GM03348 (cell line): ENCODE measurements at regions not wholly inside any gene's neighbourhood (a gene's known extent, or its start where the extent isn't known, plus 50 kb on each side); places are given as distances from the start of the nearest gene placed in this dataset.
"Not testable (repeated sequence)": the region's sequence is repeated elsewhere in the genome, so short reads cannot be mapped to it uniquely, and the experiment has no call there.

Source experiments
- DNase-seq: peaks from one replicate; pipeline ENCODE4 v3.0.0; 2012; ENCODE audit warnings: low spot score

DNA sequence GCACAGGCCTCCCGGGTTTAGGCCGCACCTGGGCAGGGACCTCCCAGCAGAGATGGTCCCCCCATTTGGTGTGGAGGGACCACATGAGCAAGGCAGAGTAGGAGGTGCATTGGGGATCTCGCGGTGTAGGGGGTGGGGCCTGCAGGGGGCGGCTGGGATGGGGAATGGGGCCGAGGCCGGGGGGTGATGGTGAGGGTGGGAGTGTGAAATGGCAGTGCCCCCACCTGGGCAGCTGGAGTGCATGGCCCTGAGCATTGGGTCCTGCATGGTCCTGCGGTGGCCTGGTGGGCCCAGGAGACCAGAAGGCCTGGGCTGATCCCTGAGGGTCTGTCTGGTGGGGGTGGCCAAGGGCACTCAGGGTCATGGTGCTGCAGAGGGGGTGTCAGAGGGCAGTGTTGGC lies 111.8 kb downstream of the KIF26A start:
- DNase-seq: no peak

- DNase-seq: no peak
These were observed 114.1 kb downstream of the KIF26A start for GRCh38 chr14:104252256-104253215.

DNA sequence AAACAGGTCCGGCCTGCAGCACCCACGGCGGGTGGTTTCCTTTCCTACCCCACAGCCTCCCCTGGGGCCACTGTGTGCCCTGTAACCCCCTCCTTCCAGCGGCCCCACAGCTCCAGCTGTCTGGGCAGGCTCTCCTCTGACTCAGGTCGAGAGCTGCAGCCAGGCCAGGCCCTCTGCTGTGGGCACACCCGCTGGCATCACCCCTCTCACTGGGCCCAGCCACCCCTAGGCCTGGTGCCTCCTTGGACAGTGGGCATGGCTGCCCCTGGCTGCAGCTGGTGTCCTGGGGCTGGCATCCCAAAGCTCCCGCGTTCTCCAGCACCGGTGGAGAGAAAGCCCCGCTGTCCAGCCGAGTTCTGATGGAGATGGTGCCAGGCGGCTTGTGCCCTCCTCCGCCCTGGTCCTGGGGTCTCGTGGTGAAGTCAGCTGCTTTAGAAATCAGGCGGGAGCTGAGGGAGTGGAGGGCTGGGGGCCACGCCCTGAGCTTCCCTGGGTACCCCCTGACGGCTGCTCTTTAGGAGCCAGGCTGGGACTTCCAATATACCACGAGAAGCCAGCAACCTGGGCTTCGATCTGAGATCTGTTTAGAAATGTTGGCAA lies 114.9 kb downstream of the KIF26A start:
- DNase-seq: no peak

DNA sequence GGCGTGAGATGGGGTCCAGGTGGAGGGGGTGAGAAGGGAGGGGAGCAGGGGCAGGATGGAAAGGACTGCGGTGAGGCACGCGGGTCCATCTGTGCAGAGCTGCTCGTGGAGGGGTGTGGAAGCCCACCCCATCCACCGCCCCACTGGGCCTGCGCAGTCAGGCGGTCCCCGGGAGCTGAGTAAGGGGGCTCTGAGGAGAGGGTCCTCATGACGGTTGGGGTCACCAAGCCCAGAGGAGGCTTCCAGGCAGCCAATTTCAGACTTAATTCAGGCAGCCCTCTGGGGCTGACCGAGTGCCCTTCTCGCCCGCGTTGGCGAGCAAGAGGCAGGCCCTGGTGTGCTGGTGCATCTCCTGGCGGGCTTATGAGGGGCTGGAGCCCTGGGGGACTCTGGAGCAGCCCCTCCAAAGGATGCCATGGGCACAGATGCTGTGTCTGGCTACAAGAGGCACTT lies 115.5 kb downstream of the KIF26A start:
- no peak for DNase-seq

DNA sequence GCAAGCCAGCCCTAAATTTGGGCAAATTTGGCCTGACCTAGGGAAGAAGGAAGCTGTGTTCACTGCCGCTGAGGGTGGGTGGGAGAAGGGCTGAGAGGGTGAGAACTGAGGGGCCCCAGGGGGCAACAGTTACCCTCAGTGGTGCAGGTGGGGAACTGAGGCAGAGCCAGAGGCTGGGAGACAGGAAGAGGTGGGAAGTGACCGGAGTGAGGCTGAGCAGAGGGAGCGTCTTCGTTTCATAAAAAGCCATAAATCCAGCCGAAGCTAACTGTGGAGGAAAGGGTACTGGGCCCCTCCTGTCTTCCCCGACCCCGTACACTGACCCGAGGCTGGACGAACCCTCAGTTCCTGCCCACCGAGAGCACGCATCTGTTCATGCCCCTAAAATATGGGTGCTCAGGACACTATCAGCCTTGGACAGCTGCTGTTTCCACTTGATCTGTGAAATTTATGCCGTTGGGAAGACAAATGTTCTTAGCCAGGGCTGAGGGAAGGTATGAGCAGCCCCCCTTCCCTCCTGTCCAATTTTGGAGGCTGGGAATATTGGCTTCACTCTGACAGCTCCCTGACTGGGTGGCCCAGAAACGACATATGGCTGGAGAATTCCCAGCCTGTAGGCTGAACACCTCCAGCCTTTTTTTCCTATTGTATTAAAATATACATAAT lies 116.5 kb downstream of the KIF26A start:
- no peak for DNase-seq

DNA sequence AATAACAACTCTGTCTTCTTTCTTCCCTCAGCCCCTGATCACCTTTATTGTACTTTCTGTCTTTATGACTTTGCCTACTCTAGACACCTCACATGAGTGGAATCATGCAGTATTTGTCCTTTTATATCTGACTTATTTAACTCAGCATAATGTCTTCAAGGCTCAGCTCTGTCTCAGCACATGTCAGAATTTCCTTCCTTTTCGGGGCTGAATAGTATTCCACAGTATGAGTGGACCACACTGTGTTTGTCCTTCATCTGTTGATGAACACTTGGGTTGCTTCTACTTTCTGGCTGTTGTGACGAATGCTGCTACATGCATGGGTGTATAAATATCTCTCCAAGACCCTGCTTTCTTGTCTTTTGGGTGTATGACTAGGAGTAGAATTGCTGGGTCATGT lies 117.6 kb downstream of the KIF26A start:
- DNase-seq: no peak

DNA sequence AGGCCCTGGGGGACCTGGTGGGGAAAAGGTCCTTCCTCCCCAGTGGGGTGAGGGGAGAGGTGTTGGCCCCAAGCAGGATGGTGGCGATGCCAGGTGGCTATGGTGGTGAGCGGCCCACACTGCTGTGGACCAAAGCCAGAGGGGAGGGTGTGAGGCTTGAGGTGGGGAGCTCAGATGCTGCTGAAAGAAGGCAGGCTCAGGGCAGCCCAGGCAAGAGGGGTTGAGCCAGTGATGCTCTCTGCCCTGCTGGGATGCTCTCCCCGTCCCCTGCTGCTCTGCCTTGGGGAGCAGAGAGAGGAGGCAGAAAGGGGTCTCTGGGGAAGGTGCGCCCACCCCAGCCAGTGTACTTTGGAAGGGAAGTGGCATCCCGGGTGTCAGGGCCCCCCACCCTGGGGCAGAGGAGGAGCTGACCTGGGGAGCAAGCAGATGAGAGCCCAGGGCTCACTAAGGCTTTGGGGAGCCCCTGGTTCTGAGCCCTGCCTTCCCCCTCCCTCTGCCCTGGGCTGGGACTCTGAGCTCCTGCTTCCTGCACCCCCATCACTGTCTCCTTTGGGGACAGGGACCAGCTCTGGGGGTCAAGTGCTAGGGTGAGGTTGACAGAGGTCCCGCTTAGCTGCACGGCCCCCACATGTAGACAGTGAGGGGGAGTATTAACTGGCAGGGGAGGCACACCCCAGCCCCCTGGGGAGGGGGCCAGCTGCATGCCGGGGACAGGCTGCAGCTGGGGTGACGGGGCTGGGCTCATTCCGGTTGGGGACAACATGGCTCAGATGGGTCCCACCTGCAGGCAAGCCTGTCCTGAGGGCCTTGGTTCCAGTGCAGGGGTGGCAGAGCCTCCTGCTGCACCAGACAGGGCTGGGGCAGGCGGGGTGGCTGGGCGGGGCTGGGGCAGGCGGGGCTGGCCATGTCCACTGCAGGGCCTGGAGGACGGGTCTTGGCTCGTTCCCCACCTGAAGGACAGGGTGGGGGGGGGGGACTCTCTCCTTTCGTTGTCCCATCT lies 124.4 kb downstream of the KIF26A start:
- no peak for DNase-seq

DNA sequence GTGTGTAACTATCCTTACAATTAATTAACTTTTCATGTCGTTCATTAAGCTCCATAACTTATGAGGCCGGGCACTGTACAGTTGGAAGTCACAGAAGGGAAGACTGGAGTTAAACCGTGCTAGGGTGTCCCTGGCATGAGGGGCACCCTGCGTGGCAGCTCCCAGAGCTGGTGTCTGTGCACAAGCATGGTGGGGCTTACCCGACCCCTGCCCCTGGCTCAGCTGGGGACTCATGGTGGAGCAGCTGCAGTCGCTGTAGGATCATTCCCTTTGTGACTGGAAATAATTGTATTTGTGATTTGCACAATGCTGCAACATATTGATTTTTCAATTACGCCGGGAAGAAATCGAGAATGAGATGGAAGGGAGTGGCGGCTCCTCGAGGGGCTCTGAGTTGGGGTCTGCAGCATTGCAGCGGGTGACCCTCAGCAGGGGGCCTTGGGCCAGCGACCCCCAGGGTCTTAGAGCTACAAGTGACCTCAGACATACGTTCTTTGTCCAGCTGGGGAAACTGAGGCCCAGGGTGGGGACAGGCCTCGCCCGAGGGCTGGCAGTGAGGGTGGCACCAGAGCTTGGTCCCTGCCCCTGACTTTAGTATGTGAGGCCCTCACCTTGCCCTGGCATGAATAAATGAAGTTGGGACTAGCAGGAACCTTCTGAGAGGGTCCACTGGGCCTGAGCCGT lies 125.4 kb downstream of the KIF26A start:
- DNase-seq: no peak

GRCh38 chr14:104264495-104265265 lies 126.3 kb downstream of the KIF26A start:
- no peak for DNase-seq

DNA sequence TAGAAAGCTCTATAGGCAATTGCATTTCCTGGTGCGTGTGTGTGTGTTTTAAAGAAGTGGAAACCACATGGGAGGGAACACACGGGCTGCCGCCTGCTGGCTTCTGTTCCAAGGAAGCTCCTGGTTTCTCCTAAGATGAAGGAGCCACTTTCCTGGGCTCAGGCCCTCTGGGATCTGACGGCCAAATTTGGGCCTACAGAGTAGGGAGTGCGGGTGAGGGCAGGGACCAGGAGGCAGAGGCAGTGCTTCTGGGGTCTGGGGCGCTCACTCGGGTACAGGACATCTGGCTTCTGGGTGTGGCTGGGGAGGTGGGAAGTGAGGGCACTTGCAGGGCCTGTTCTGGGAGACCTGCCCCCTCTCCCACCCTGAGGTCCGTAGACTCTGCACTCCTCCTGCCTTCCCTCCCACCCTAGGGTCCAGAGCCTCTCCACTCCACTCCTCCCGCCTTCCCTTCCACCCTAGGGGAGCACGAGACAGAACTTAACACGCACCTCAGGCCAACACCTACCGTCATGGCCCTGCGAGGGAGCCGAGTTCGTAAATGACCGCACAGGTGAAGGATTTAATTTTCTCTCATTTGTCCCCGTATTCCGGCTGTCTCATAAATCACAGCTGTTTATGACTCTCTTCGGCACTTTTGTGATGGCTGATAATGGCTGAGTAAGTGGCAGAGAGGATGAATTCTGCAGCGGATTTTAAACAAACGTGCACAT lies 127.7 kb downstream of the KIF26A start:
- no peak for DNase-seq

DNA sequence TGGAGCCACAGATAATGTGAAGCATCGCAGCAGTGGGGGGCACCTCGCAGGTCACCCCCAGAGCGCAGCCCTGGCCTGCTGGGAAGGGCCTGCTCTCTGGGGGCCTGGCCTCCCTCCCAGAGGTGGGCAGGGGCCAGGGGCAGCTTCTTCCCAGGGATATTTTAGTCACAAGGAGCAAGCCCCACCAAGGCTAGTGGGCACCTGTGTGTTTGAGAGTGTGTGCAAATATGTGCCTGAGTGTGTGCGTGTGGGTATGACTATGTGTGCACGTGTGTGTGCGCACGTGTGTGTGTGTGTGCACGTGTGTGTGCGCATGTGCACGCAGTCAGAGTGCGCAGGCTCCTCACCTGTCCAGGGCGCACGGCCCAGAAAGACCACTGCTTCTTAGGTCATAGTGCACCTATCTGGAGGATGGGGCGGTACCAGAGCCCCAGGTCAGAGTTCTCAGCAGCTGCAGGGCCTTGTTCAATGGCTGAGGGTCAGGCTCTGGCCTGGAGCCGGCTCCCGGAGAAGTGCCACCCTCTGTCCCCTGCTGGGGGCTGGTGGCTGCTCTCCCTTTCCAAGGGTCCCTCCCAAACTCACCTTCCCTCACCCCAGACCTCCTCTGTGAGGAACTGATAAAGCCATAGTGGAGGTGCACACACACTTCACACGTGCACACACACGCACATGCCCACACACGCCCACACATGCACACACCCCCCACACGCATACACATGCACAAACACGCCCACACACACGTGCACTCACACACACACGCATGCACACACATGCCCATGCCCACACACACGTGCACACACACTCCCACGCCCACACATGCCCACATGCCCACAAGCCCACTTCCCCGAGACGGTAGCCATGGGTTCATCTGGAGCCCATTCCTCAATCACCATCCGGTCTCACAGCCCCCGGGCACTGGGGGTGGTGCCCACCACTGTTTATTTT lies 128.5 kb downstream of the KIF26A start:
- DNase-seq: no peak

DNA sequence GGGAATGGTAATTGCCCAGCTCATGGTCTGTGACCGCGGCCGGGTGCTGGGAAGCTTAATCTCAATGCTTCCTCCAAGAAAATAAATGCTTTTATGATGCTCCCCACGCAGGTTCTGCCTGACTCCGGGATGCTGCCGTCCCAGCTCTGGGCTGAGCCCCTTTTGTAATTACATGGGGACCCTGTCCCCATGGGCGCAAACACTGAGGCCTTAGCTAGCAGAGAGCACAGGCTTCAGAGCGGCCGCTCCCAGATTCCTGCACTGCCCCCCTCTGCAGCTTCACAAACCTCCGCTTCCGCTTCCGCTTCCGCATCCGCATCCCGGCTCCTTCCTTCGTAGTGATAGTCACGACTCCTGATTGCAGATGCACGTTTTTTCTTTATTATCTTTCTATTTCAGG lies 129.5 kb downstream of the KIF26A start:
- no peak for DNase-seq

DNA sequence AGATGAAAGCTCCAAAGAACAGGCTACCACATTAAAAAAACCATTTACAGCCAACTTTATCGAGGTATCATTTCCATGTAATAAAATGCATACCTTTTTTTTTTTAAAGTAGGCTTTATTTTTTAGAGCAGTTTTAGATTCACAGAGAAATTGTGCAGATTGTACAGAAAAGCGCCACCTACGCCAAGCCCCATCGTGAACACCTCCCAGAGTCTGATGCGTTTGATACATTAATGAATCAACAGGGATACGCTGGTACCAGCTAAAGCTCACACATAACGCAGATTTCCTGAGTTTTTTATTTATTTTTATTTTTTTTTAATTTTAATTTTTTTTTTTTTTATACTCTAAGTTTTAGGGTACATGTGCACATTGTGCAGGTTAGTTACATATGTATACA lies 129.9 kb downstream of the KIF26A start:
- DNase-seq: no peak

- DNase-seq: no peak
These were observed 130.5 kb downstream of the KIF26A start for GRCh38 chr14:104268725-104269436.

GRCh38 chr14:104269511-104270241 lies 131.3 kb downstream of the KIF26A start:
- not testable (repeated sequence) for DNase-seq

DNA sequence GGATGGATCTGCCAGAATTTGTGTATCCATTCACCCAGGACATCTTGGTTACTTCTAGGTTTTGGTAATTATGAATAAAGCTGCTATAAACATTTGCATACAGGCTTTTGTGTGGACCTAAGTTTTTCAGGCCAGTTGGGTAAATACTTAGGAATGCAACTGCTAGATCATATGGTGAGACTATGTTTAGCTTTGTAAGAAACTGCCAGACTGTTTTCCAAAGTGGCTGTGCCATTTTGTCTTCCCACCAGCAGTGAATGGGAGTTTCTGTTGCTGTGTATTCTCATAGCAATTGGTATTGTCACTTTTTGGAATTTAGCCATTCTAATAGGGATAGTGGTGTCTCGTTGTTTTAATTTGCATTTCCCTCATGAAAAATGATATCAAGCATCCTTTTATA lies 133.0 kb downstream of the KIF26A start:
- DNase-seq: no peak

DNA sequence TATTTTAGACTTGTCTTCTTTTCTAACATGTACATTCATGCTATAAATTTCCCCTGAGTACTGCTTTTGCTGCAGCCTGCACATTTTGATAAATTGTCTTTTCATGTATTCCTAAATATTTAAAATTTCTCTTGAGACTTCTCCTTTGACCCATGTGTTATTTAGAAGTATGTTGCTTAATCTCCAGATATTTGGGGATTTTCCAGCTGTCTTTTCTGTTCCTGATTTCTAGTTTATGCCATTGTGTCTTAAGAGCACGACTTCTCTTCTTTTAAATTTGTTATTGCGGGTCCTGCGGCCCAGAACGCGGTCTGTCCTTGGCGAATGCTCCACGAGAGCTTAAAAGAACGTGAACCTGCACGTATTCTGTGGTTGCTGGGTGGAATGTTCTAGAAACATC lies 136.4 kb downstream of the KIF26A start:
- DNase-seq: no peak
